PC-9 (cell line): ENCODE measurements at regions not wholly inside any gene's neighbourhood (a gene's known extent, or its start where the extent isn't known, plus 50 kb on each side); places are given as distances from the start of the nearest gene placed in this dataset.

ENCODE experiments used
- EZH2 ChIP-seq: fragments of 200-600 bp; sonication (generic); IDR thresholded peaks from 2 replicates; pipeline ENCODE4 v1.8.0; 2017; ENCODE audit warnings: antibody characterized with exemption, low read depth
- TF ChIP-seq, protein P1 (sequence below): fragments of 200-600 bp; sonication (generic); conservative IDR thresholded peaks from 2 replicates; pipeline ENCODE4 v1.6.1; 2017; ENCODE audit warnings: mixed run types, antibody characterized with exemption, mild to moderate bottlenecking, moderate library complexity

GRCh38 chr4:158347556-158347955 lies 137.3 kb downstream of the TMEM144 start:
- TF ChIP-seq, protein P1, sequence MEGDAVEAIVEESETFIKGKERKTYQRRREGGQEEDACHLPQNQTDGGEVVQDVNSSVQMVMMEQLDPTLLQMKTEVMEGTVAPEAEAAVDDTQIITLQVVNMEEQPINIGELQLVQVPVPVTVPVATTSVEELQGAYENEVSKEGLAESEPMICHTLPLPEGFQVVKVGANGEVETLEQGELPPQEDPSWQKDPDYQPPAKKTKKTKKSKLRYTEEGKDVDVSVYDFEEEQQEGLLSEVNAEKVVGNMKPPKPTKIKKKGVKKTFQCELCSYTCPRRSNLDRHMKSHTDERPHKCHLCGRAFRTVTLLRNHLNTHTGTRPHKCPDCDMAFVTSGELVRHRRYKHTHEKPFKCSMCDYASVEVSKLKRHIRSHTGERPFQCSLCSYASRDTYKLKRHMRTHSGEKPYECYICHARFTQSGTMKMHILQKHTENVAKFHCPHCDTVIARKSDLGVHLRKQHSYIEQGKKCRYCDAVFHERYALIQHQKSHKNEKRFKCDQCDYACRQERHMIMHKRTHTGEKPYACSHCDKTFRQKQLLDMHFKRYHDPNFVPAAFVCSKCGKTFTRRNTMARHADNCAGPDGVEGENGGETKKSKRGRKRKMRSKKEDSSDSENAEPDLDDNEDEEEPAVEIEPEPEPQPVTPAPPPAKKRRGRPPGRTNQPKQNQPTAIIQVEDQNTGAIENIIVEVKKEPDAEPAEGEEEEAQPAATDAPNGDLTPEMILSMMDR, result no peak
- TF ChIP-seq EZH2, result no peak
